Left lung (tissue), 4 donors: ENCODE measurements at regions not wholly inside any gene's neighbourhood (a gene's known extent, or its start where the extent isn't known, plus 50 kb on each side); places are given as distances from the start of the nearest gene placed in this dataset.

ENCODE experiments used
- ATAC-seq: fragments of 200-7000 bp; cut with Tn5 transposase; one replicate; pipeline ENCODE4 v1.9.1; 2020; ENCODE audit warnings: moderate library complexity
- DNase-seq, 4 donors: peaks; one replicate each; pipeline ENCODE4 v3.0.0-alpha.2; 2013 to 2020
- H3K27ac ChIP-seq, 2 donors: fragments of 200-600 bp; sonication (generic) in 1 of 2; one replicate each; pipeline versions ENCODE4 v1.5.0 to v1.8.0; 2020 to 2021
- H3K27me3 ChIP-seq, 2 donors: fragments of 200-600 bp; sonication (generic) in 1 of 2; one replicate each; pipeline versions ENCODE4 v1.5.0 to v1.8.0; 2020 to 2021
- H3K36me3 ChIP-seq, 2 donors: fragments of 200-600 bp; sonication (generic) in 1 of 2; one replicate each; pipeline versions ENCODE4 v1.5.0 to v1.8.0; 2020 to 2021
- H3K4me1 ChIP-seq, 2 donors: fragments of 200-600 bp; one replicate each; pipeline ENCODE4 v1.8.0; 2021
- H3K4me3 ChIP-seq, 2 donors: fragments of 200-600 bp; sonication (generic) in 1 of 2; one replicate each; pipeline versions ENCODE4 v1.5.0 to v1.8.0; 2020 to 2021; ENCODE audit warnings: mild to moderate bottlenecking in 1 of 2
- H3K9me3 ChIP-seq, 2 donors: fragments of 200-600 bp; sonication (generic) in 1 of 2; one replicate each; pipeline versions ENCODE4 v1.5.0 to v1.8.0; 2020 to 2021
- intact Hi-C, 2 donors: fragments of 100-400 bp; cut with DNase I; formaldehyde crosslinking; loops; one replicate each; pipeline versions ENCODE4 v1.11.2 to v1.14.2; 2022
- TF ChIP-seq, protein P1 (sequence below), 2 donors: fragments of 200-600 bp; sonication (generic) in 1 of 2; IDR thresholded peaks; one replicate each; pipeline versions ENCODE4 v1.5.0 to v1.8.0; 2021; ENCODE audit warnings: antibody characterized with exemption in 2 of 2
- donor health status: DM: no; HTN: yes; CAD: no.
- donor health status: DM: no; HTN: no; CAD: no.

GRCh38 chr1:56167596-56167995, 411.8 kb downstream of the PLPP3 start:
- TF ChIP-seq, protein P1, sequence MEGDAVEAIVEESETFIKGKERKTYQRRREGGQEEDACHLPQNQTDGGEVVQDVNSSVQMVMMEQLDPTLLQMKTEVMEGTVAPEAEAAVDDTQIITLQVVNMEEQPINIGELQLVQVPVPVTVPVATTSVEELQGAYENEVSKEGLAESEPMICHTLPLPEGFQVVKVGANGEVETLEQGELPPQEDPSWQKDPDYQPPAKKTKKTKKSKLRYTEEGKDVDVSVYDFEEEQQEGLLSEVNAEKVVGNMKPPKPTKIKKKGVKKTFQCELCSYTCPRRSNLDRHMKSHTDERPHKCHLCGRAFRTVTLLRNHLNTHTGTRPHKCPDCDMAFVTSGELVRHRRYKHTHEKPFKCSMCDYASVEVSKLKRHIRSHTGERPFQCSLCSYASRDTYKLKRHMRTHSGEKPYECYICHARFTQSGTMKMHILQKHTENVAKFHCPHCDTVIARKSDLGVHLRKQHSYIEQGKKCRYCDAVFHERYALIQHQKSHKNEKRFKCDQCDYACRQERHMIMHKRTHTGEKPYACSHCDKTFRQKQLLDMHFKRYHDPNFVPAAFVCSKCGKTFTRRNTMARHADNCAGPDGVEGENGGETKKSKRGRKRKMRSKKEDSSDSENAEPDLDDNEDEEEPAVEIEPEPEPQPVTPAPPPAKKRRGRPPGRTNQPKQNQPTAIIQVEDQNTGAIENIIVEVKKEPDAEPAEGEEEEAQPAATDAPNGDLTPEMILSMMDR (IDR thresholded peaks at IDR 0.05): no peak
- Histone ChIP-seq H3K9me3 (no peaks in the 10 kb centered on the region), H3K27me3 (no peaks in the 10 kb centered on the region), H3K4me3 (no peak overlapping the region), H3K27ac (no peak overlapping the region), H3K36me3 (no peaks in the 10 kb centered on the region), H3K4me1 (no peaks in the 10 kb centered on the region)
- ATAC-seq: no peak
- intact Hi-C loops: no loop called here
- DNase-seq: no peak

DNA sequence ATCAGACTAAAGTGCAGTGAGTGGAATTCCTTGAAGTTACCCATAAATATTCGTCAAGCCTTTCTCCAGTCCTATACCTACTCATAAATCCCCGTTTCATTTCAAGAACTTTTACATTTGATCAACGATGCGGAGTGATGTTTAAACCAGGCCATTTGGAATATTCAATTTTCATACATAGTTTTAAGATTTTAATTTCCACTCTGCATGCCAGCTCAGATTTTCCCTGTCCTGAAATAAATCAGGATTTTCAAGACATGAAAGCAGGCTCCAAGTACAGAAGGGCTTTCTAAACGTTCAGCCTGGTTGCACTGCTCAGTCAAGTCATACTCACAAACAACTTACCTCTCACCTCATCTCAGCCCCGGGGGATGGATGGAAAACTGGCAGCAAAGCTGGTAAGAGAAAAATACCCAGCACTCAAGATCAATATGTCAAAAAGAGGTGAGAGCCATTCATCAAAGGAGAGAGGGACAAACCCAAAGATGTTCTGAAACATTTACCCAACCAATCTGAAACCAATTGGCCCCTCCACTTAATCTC, 418.5 kb downstream of the PLPP3 start:
- TF ChIP-seq, protein P1 (IDR thresholded peaks at IDR 0.05): no peak
- no peaks in the 10 kb centered on the region for H3K4me1 ChIP-seq
- no peak for DNase-seq
- no peak overlapping the region for H3K27ac ChIP-seq
- intact Hi-C loops: no loop called here
- H3K4me3 ChIP-seq: no peak overlapping the region
- no peak for ATAC-seq
- H3K27me3 ChIP-seq: no peaks in the 10 kb centered on the region
- H3K9me3 ChIP-seq: no peaks in the 10 kb centered on the region
- no peaks in the 10 kb centered on the region for H3K36me3 ChIP-seq

DNA sequence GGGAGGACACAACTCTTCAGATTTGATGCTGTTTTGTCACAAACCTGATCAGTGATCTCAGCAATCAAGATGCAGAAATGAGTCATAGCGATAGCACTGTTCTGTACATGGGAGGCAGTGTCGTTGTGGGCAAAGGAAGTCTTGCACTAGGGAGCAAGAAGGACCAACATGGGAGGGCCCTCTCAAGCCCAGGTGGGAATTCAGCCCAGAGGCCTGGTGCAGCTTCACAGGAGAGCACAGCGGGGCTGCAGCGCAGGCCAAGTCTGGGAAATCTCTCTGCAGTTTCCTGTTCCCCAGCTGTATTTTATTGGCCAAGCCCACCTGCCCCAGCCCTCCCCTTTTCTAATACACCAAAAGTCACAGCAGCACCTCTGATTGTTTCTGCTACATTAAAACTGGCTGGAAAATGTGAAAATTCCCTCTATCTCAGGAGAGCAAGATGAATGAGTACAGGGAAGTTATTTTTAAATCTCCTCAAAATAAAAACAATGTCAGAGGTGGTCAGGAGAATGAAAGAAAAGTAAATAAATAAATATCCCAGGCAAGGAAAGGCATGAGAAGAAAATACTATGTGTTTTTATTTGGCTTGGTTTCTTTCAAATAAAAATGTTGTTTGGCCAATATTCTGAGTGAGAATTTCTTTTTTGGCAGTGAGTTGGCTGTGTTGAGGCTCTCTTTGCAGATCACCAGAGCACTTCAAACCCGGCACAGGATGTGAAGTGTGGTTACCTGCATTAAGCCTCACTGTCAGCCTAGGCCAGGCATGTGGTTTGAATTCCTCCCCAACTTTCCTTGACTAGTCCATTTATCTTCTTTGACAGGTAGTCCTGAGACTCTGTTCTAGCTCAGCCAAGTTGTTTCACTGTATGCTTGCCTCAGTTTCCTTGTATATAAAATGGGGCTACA, 422.1 kb downstream of the PLPP3 start:
- no peaks in the 10 kb centered on the region for H3K4me1 ChIP-seq
- intact Hi-C loops: no loop called here
- no peak overlapping the region for H3K27ac ChIP-seq
- H3K27me3 ChIP-seq: no peaks in the 10 kb centered on the region
- H3K4me3 ChIP-seq: no peak overlapping the region
- no peak for ATAC-seq
- TF ChIP-seq, protein P1 (IDR thresholded peaks at IDR 0.05): no peak
- DNase-seq: no peak
- H3K9me3 ChIP-seq: no peaks in the 10 kb centered on the region
- no peaks in the 10 kb centered on the region for H3K36me3 ChIP-seq

DNA sequence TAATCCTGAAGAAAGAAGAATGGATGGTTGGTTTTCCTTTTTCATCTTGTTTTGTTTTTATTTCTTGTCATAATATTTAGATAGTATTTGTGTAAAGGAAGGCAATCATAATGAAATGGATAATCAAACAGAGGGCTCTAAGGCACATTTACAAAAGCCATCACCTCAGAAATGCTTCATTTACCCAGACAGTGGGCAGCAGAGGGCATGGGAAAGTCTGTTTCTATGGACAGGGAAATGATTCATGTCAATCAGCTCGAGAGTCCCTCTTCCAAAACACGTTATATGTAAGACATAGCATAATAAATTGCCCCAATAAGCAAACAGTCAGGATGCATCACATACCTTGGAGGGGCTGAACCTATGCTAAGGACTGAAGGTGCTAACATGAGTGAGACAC, 426.1 kb downstream of the PLPP3 start:
- ATAC-seq: no peak
- H3K4me3 ChIP-seq: no peak overlapping the region
- no peaks in the 10 kb centered on the region for H3K27me3 ChIP-seq
- H3K27ac ChIP-seq: no peak overlapping the region
- no peak for DNase-seq
- H3K36me3 ChIP-seq: no peaks in the 10 kb centered on the region
- intact Hi-C loops: no loop called here
- no peaks in the 10 kb centered on the region for H3K4me1 ChIP-seq
- TF ChIP-seq, protein P1 (IDR thresholded peaks at IDR 0.05): no peak
- no peaks in the 10 kb centered on the region for H3K9me3 ChIP-seq

GRCh38 chr1:56152635-56153034, 426.7 kb downstream of the PLPP3 start:
- H3K36me3 ChIP-seq: no peaks in the 10 kb centered on the region
- H3K4me1 ChIP-seq: no peaks in the 10 kb centered on the region
- TF ChIP-seq, protein P1 (IDR thresholded peaks at IDR 0.05): no peak
- DNase-seq (no peak), ATAC-seq (no peak)
- no peaks in the 10 kb centered on the region for H3K9me3 ChIP-seq
- no peak overlapping the region for H3K4me3 ChIP-seq
- H3K27me3 ChIP-seq: no peaks in the 10 kb centered on the region
- no peak overlapping the region for H3K27ac ChIP-seq
- intact Hi-C loops: no loop called here
